Stimulated activated CD4-positive, alpha-beta T cell treated with anti-CD3 and anti-CD28 coated beads, Interleukin-4, amount 100 ng/mL, for 48 hours (primary cell): ENCODE measurements at regions not wholly inside any gene's neighbourhood (a gene's known extent, or its start where the extent isn't known, plus 50 kb on each side); places are given as distances from the start of the nearest gene placed in this dataset.

Experiments used
- DNase-seq, 2 donors: peaks; one replicate each; pipeline ENCODE4 v3.0.0-alpha.2; 2020; ENCODE audit warnings: low read depth in 2 of 2

GRCh38 chr5:98053170-98053569 is 720.3 kb upstream of the RGMB start:
- DNase-seq, result no peak

GRCh38 chr5:98060148-98060547 is 713.3 kb upstream of the RGMB start:
- DNase-seq, result no peak

- no peak for DNase-seq
These were observed 709.3 kb upstream of the RGMB start for GRCh38 chr5:98064118-98064685.

- DNase-seq, result no peak
These were observed 708.1 kb upstream of the RGMB start for GRCh38 chr5:98065261-98065909.

GRCh38 chr5:98066910-98067309 is 706.6 kb upstream of the RGMB start:
- no peak for DNase-seq

- no peak for DNase-seq
These were observed 703.5 kb upstream of the RGMB start for GRCh38 chr5:98069876-98070512.

GRCh38 chr5:98072921-98073320 is 700.5 kb upstream of the RGMB start:
- no peak for DNase-seq

GRCh38 chr5:98076501-98076900 is 697.0 kb upstream of the RGMB start:
- DNase-seq, result no peak

- no peak for DNase-seq
These were observed 687.9 kb upstream of the RGMB start for GRCh38 chr5:98085593-98085992.

- DNase-seq, result no peak
These were observed 678.4 kb upstream of the RGMB start for GRCh38 chr5:98095072-98095471.

GRCh38 chr5:98096155-98096554 is 677.3 kb upstream of the RGMB start:
- no peak for DNase-seq

GRCh38 chr5:98099448-98100105 is 673.9 kb upstream of the RGMB start:
- no peak for DNase-seq

- no peak for DNase-seq
These were observed 672.3 kb upstream of the RGMB start for GRCh38 chr5:98101131-98101530.

- no peak for DNase-seq
These were observed 670.5 kb upstream of the RGMB start for GRCh38 chr5:98102936-98103335.

GRCh38 chr5:98103807-98104206 is 669.7 kb upstream of the RGMB start:
- DNase-seq, result no peak

- DNase-seq, result no peak
These were observed 668.8 kb upstream of the RGMB start for GRCh38 chr5:98104454-98105188.

- DNase-seq, result no peak
These were observed 667.8 kb upstream of the RGMB start for GRCh38 chr5:98105681-98106080.

- no peak for DNase-seq
These were observed 667.1 kb upstream of the RGMB start for GRCh38 chr5:98106116-98107031.

- DNase-seq, result no peak
These were observed 665.0 kb upstream of the RGMB start for GRCh38 chr5:98108497-98108896.

- DNase-seq, result no peak
These were observed 663.9 kb upstream of the RGMB start for GRCh38 chr5:98109561-98110006.

- no peak for DNase-seq
These were observed 663.2 kb upstream of the RGMB start for GRCh38 chr5:98110282-98110691.
